Loucy (cell line): ENCODE measurements at regions not wholly inside any gene's neighbourhood (a gene's known extent, or its start where the extent isn't known, plus 50 kb on each side); places are given as distances from the start of the nearest gene placed in this dataset.

Source experiments
- CTCF ChIP-seq: fragments of 200-600 bp; sonication (generic); conservative IDR thresholded peaks from 2 replicates; pipeline ENCODE4 v1.5.1; 2014; ENCODE audit warnings: mild to moderate bottlenecking, antibody characterized with exemption, low read length
- EZH2phosphoT487 ChIP-seq: fragments of 200-600 bp; IDR thresholded peaks from 2 replicates; pipeline ENCODE4 v1.6.1; 2018; ENCODE audit warnings: antibody characterized with exemption, mild to moderate bottlenecking, moderate library complexity, borderline replicate concordance

DNA sequence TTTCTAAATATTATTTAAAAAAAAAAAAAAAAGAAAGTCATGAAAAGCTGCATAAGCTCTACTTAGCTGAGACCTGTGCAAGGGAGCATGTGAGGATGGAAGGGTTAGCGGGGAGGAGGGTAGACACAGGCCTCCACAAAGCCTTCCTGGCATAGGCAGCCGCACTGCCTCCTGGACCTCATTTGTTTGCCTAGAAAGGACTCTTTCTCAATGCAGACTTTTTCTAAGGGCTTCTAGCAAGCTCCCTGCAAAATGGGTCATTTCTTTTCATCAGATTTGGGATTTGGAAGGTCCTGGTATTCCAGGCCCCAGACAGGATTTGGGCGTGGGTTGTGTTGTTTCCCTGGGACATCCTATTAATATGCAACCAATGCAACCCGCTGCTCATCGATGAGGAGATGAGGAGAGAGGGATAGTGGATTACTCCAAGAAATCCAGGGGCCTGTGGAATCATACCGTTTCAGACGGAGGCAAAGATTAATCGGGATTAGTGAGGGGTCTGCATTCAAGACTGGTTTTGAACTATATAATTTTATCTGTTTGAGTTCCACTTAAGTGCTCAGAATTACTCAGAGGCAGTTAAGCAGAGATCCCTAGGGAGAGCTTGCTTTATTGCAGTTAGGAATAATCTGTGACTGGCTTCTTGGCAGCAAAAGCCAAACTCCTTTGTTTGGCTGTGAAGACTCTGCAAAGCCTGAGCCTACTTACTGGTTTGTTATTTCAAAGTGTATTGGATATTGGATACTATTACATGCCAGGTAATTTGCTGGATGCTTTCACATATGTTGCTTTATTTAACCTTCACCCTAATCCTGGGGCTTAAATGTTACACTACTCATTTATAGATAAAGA lies 106.9 kb upstream of the NAV2 start:
- TF ChIP-seq CTCF, result no peak
- TF ChIP-seq EZH2phosphoT487, result no peak
